SK-N-MC (cell line): ENCODE measurements at regions not wholly inside any gene's neighbourhood (a gene's known extent, or its start where the extent isn't known, plus 50 kb on each side); places are given as distances from the start of the nearest gene placed in this dataset.
"Not testable (repeated sequence)": the region's sequence is repeated elsewhere in the genome, so short reads cannot be mapped to it uniquely, and the experiment has no call there.

Source experiments
- EZH2 ChIP-seq: fragments of 200-600 bp; sonication (generic); IDR thresholded peaks from one replicate; pipeline ENCODE4 v1.6.1; 2017; ENCODE audit warnings: antibody characterized with exemption
- POLR2AphosphoS5 ChIP-seq: IDR thresholded peaks from 2 replicates; pipeline ENCODE4 v1.6.1; 2012; ENCODE audit warnings: mild to moderate bottlenecking, low read depth, low read length, borderline replicate concordance

DNA sequence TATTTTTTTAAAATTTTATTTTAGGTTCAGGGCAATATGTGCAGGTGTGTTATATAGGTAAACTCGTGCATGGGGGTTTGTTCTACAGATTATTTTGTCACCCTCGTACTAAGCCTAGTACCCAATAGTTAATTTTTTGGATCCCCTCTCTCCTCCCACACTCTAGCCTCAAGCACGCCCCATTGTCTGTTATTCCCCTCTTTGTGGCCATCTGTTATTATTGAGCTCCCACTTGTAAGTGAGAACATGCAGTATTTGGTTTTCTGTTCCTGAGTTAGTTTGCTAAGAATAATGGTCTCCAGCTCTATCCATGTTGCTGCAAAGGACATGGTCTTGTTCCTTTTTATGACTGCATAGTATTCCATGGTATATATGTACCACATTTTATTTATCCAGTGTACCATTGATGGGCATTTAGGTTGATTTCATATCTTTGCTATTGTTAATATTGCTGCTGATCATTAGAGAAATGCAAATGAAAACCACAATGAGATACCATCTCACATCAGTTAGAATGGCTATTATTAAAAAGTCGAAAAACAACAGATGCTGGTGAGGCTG lies 753.7 kb upstream of the CTNND2 start:
- not testable (repeated sequence) for TF ChIP-seq POLR2AphosphoS5, EZH2
